Activated CD8-positive, alpha-beta T cell treated with anti-CD3 and anti-CD28 coated beads for 36 hours (primary cell): ENCODE measurements at regions not wholly inside any gene's neighbourhood (a gene's known extent, or its start where the extent isn't known, plus 50 kb on each side); places are given as distances from the start of the nearest gene placed in this dataset.

ENCODE experiments used
- ATAC-seq: fragments of 200-7000 bp; cut with Tn5 transposase; one replicate; pipeline ENCODE4 v1.10.0; 2021; ENCODE audit warnings: mild to moderate bottlenecking, moderate library complexity
- CTCF ChIA-PET: fragments of 350-600 bp; sonication (Branson Sonifier 250); formaldehyde crosslinking; loops from one replicate; lab custom pipeline; 2021; ENCODE audit warnings: antibody characterized with exemption; lab: Charles Lee
- POLR2A ChIA-PET: fragments of 350-600 bp; sonication (Branson Sonifier 250); formaldehyde crosslinking; loops from one replicate; lab custom pipeline; 2021; ENCODE audit warnings: antibody characterized with exemption; lab: Charles Lee
- DNase-seq: peaks from one replicate; pipeline ENCODE4 v3.0.0-alpha.2; 2020
- H3K27ac Mint-ChIP-seq: one replicate; pipeline ENCODE4 v1.8.0; 2021; ENCODE audit warnings: mild to moderate bottlenecking, mixed read lengths
- H3K27me3 Mint-ChIP-seq: one replicate; pipeline ENCODE4 v1.8.0; 2021; ENCODE audit warnings: mixed read lengths
- H3K36me3 Mint-ChIP-seq: one replicate; pipeline ENCODE4 v1.8.0; 2021; ENCODE audit warnings: low read depth, mixed read lengths
- H3K4me1 Mint-ChIP-seq: one replicate; pipeline ENCODE4 v1.8.0; 2021; ENCODE audit warnings: low read depth, mixed read lengths
- H3K4me3 Mint-ChIP-seq: one replicate; pipeline ENCODE4 v1.8.0; 2021; ENCODE audit warnings: mild to moderate bottlenecking, moderate library complexity, mixed read lengths
- H3K9me3 Mint-ChIP-seq: one replicate; pipeline ENCODE4 v1.8.0; 2021; ENCODE audit warnings: mixed read lengths
- intact Hi-C: fragments of 100-400 bp; cut with micrococcal nuclease; formaldehyde crosslinking; loops from one replicate; pipeline ENCODE4 v1.10.0; 2022
- TF ChIP-seq, protein P1 (sequence below): fragments of 200-600 bp; IDR thresholded peaks from one replicate; pipeline ENCODE4 v1.8.0; 2022; ENCODE audit warnings: antibody characterized with exemption, mild to moderate bottlenecking

DNA sequence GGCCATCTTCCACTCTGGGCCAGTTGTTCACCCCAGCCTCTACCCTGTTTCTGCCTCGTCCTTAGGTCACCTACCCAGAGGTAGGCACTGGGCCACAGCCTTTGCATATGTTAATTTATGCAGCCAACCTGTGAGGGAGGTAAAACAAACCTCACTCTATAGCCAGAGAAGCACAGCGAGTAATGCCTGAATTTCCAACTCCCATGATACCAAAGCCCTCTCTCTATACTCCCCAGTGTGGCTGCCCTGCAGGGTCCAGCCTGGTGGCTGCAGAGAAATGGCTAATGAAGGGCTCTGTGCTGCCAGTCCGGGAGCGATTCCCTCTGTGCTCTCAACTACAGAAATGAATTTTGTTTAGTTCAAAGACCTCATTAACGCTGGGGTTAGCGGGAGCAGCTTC, 397.0 kb upstream of the CCL2 start:
- TF ChIP-seq, protein P1, sequence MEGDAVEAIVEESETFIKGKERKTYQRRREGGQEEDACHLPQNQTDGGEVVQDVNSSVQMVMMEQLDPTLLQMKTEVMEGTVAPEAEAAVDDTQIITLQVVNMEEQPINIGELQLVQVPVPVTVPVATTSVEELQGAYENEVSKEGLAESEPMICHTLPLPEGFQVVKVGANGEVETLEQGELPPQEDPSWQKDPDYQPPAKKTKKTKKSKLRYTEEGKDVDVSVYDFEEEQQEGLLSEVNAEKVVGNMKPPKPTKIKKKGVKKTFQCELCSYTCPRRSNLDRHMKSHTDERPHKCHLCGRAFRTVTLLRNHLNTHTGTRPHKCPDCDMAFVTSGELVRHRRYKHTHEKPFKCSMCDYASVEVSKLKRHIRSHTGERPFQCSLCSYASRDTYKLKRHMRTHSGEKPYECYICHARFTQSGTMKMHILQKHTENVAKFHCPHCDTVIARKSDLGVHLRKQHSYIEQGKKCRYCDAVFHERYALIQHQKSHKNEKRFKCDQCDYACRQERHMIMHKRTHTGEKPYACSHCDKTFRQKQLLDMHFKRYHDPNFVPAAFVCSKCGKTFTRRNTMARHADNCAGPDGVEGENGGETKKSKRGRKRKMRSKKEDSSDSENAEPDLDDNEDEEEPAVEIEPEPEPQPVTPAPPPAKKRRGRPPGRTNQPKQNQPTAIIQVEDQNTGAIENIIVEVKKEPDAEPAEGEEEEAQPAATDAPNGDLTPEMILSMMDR = no peak
- intact Hi-C loops = no loop called here
- Mint-ChIP-seq H3K36me3 (no peaks in the 10 kb centered on the region), H3K27me3 (peaks cover 12% of the 10 kb centered on the region), H3K4me3 (no peak overlapping the region), H3K27ac (no peak overlapping the region), H3K9me3 (no peaks in the 10 kb centered on the region), H3K4me1 (no peaks in the 10 kb centered on the region)
- ATAC-seq (no peak), DNase-seq (no peak)
- CTCF ChIA-PET = no interaction called here
- POLR2A ChIA-PET = interaction anchor here (0.6 kb wide), 1 partner anchor 424 kb away, joined by 3 read pairs; no protein-coding TSS in a partner anchor

DNA sequence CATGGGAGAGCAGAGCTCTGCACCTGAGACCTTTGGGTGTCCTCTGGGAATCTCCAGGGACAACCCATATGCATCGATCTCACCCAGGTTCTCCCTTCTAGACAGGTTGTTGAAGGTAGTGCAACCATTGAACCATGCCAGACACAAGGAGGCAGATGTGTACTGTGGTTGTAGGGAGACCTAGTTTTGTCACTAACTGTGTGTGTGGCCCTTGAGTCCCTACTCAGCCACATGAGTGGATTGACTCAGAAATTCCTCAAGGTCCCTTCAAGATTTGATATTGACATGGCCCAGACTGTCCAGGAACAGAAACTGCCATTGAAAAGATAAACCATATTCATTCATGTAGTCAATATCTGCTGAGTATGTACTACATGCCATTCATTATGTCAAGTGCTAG, 396.4 kb upstream of the CCL2 start:
- Mint-ChIP-seq H3K27me3 (peaks cover 15% of the 10 kb centered on the region), H3K4me1 (no peaks in the 10 kb centered on the region), H3K36me3 (no peaks in the 10 kb centered on the region), H3K9me3 (no peaks in the 10 kb centered on the region), H3K27ac (no peak overlapping the region), H3K4me3 (no peak overlapping the region)
- TF ChIP-seq, protein P1 = no peak
- intact Hi-C loops = no loop called here
- POLR2A ChIA-PET = no interaction called here
- DNase-seq (no peak), ATAC-seq (no peak)
- CTCF ChIA-PET = no interaction called here

DNA sequence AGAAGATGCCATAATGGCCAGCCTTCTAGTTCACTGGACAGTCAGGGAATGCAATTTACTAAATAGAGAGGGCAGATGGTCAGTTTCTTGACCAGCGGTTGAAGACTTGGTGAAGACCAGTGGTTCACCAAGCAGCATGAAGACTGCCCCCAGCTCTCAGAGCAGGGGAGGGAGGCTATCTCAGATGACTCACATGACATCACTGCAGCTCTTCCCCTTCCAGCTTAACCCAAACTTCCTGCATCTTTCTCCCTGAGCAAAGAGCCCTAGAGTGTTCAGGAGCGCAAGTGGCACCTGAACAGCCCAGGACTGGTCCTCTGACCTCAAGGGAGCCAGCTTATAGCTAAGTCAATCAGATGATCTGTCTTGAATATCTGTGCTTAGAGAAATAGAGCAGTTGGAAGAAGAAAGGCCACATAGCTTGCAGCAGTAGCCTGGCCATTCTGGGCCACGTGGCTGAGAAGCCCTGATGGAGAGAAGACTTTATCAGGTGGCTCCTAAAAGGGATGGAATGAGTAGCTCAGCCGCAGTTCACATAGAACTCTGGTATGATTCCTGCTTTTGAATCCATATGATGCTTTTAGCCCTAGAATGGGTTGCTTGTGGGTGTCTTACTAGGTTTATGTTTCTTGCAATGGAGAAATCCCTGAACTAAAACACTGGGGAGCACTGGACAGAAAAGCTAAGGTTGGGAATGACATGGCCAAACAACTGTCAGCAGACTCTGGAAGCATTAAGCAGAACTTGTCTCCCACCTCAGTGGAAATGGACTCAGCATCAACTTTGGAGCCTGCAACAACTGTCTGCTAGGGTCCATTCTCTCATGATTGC, 392.1 kb upstream of the CCL2 start:
- CTCF ChIA-PET = no interaction called here

DNA sequence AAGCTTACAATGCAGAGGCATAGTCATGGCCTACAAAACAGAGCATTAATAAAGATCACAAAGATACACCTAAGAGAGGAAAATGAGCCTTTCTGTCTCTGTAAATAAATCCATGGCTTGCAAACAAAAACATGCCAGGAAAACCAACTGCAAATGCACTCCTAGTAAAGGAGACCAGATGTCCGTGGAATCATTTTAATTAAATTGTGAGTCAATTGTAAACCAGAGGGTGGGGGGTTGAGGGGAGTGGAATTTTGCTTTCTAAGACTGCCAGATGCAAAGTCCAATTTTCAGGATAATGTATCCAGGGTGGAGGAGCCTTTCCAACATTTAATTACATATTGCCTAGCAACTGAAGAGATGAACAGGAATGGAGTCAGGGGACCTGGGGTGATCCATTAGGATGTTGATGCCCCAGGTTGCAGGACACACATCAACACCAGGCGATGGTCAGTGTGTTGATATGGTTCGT, 390.3 kb upstream of the CCL2 start:
- H3K4me3 Mint-ChIP-seq = no peak overlapping the region
- no peaks in the 10 kb centered on the region for H3K9me3 Mint-ChIP-seq
- intact Hi-C loops = no loop called here
- CTCF ChIA-PET = no interaction called here
- no peak overlapping the region for H3K27ac Mint-ChIP-seq
- no peaks in the 10 kb centered on the region for H3K36me3 Mint-ChIP-seq
- DNase-seq = no peak
- peaks cover 15% of the 10 kb centered on the region for H3K27me3 Mint-ChIP-seq
- ATAC-seq = no peak
- POLR2A ChIA-PET = no interaction called here
- H3K4me1 Mint-ChIP-seq = no peaks in the 10 kb centered on the region
- TF ChIP-seq, protein P1 = no peak

More for the DNA sequence above, 392.1 kb upstream of the CCL2 start:
- POLR2A ChIA-PET = no interaction called here
- Mint-ChIP-seq H3K27ac (no peak overlapping the region), H3K4me3 (no peak overlapping the region), H3K36me3 (no peaks in the 10 kb centered on the region), H3K4me1 (no peaks in the 10 kb centered on the region), H3K9me3 (no peaks in the 10 kb centered on the region), H3K27me3 (peaks cover 16% of the 10 kb centered on the region)
- intact Hi-C loops = no loop called here
- no peak for ATAC-seq
- no peak for DNase-seq
- TF ChIP-seq, protein P1 = no peak

DNA sequence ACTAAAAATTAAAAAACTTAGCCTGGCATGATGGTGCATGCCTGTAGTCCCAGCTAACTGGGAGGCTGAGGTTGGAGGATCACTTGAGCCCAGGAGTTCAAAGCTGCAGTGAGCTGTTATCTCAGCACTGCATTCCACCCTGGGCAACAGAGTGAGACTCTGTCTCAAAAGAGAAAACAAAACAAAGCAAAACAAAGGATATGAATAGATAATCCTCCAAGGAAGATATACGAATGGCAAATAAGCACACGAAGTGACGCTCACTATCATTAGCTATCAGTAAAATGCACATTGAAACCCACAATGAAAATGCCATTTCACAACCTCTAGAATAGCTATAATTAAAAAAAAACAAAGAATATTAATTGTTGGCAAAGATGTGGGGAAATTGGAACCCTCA, 386.2 kb upstream of the CCL2 start:
- no peak overlapping the region for H3K27ac Mint-ChIP-seq
- POLR2A ChIA-PET = no interaction called here
- CTCF ChIA-PET = no interaction called here
- ATAC-seq (no peak), DNase-seq (no peak)
- no peaks in the 10 kb centered on the region for H3K36me3 Mint-ChIP-seq
- no peaks in the 10 kb centered on the region for H3K4me1 Mint-ChIP-seq
- intact Hi-C loops = no loop called here
- H3K4me3 Mint-ChIP-seq = no peak overlapping the region
- H3K27me3 Mint-ChIP-seq = peaks cover 12% of the 10 kb centered on the region
- TF ChIP-seq, protein P1 = no peak
- no peaks in the 10 kb centered on the region for H3K9me3 Mint-ChIP-seq
